Kidney (tissue), 13 donors: ENCODE measurements at regions not wholly inside any gene's neighbourhood (a gene's known extent, or its start where the extent isn't known, plus 50 kb on each side); places are given as distances from the start of the nearest gene placed in this dataset.
A peak's percentile ranks its signal among the peaks of the same experiment; 100 is the strongest.

Experiments
- DNase-seq, 5 donors: peaks; one replicate each; pipeline ENCODE4 v3.0.0-alpha.2; 2013 to 2020
- FAIRE-seq: peaks from 2 replicates; lab custom pipeline; 2012; peaks lifted over from hg19 to GRCh38; lab: Jason Lieb, UNC
- H3K27ac ChIP-seq, 2 donors: one replicate each; pipeline ENCODE4 v1.7.0; 2013; ENCODE audit warnings: low read depth in 2 of 2, low read length in 2 of 2, inconsistent platforms in 1 of 2
- H3K27me3 ChIP-seq: one replicate; pipeline ENCODE4 v1.7.1; 2013; ENCODE audit warnings: low read length, inconsistent platforms; ENCODE audit not compliant: control insufficient read depth, insufficient read depth
- H3K36me3 ChIP-seq, 3 donors: one replicate each; pipeline versions ENCODE4 v1.7.0 to v1.7.1; 2013; ENCODE audit warnings: low read length in 3 of 3, control low read depth in 1 of 3, inconsistent platforms in 1 of 3; ENCODE audit not compliant: insufficient read depth in 3 of 3, control insufficient read depth in 2 of 3
- H3K4me1 ChIP-seq, 3 donors: one replicate each; pipeline versions ENCODE4 v1.7.0 to v1.7.1; 2013; ENCODE audit warnings: low read length in 3 of 3, inconsistent platforms in 1 of 3, low read depth in 1 of 3; ENCODE audit not compliant: control insufficient read depth in 2 of 3, insufficient read depth in 2 of 3
- H3K4me3 ChIP-seq, 3 donors: one replicate each; pipeline versions ENCODE4 v1.7.0 to v1.8.1; 2013; ENCODE audit warnings: low read length in 3 of 3, control low read depth in 1 of 3, inconsistent platforms in 1 of 3
- H3K9ac ChIP-seq, 3 donors: one replicate each; pipeline versions ENCODE4 v1.7.0 to v1.7.1; 2013; ENCODE audit warnings: low read length in 3 of 3, control low read depth in 1 of 3, inconsistent platforms in 1 of 3
- H3K9me3 ChIP-seq, 3 donors: one replicate each; pipeline versions ENCODE4 v1.7.0 to v1.7.1; 2013; ENCODE audit warnings: low read length in 3 of 3, control low read depth in 1 of 3, inconsistent platforms in 1 of 3; ENCODE audit not compliant: control insufficient read depth in 2 of 3, insufficient read depth in 1 of 3
- intact Hi-C: fragments of 100-400 bp; cut with DNase I; formaldehyde crosslinking; loops from one replicate; pipeline ENCODE4 v1.11.1; 2022
- TF ChIP-seq, protein P1 (sequence below): IDR thresholded peaks from 3 replicates; pipeline ENCODE4 v1.5.1; 2012; ENCODE audit warnings: mild to moderate bottlenecking, moderate library complexity, borderline replicate concordance; ENCODE audit not compliant: insufficient read depth; ENCODE audit errors: extremely low read depth
- donor health status: control.
- donor health status: control.
- donor health status: control.
- donor health status: control.
- donor health status: control.
- donor health status: DM: yes; HTN: yes; CAD: no.
- donor health status: Normal renal cell carcinoma (clear cell type).

DNA sequence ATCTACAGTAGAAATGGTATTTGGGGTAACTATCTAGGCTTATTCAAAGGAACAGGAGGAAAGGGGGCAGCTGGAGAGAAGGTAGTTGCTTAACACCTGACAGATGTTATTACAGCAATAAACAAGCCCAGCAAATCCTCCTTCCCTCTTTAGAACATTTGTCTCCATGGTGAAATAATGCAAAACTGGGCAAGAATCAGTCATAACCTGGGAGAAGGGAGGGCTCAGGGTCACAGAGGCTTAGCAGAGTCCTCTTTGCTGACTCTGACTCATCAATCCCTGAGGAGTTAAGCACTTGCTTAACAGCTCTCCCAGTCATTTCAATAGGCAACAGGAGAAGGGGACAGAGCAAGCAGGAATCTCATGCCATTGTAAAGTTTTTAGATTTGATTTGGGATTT lies 230.3 kb downstream of the IBTK start:
- FAIRE-seq: no peak

DNA sequence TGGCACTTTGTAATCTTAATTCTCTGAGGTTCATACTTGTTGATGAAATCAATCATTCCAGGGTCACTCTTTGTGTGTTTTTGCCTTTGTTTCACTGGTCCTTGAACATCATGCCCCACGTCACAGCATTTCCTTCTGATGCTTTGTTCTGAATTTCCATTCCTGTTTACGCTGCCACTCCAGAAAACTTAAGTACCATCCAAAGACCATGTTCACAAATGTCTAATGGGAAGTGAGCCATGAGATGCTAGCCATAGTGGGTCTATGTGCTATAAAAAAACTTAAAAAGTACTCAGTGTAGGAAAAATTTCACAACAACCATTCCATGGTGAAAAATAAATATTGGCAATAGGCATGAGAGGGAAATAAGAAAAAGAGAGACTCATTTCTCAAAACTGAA lies 232.0 kb downstream of the IBTK start:
- H3K4me1 ChIP-seq: no peaks in the 10 kb centered on the region
- TF ChIP-seq, protein P1, sequence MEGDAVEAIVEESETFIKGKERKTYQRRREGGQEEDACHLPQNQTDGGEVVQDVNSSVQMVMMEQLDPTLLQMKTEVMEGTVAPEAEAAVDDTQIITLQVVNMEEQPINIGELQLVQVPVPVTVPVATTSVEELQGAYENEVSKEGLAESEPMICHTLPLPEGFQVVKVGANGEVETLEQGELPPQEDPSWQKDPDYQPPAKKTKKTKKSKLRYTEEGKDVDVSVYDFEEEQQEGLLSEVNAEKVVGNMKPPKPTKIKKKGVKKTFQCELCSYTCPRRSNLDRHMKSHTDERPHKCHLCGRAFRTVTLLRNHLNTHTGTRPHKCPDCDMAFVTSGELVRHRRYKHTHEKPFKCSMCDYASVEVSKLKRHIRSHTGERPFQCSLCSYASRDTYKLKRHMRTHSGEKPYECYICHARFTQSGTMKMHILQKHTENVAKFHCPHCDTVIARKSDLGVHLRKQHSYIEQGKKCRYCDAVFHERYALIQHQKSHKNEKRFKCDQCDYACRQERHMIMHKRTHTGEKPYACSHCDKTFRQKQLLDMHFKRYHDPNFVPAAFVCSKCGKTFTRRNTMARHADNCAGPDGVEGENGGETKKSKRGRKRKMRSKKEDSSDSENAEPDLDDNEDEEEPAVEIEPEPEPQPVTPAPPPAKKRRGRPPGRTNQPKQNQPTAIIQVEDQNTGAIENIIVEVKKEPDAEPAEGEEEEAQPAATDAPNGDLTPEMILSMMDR: no peak
- no peaks in the 10 kb centered on the region for H3K27me3 ChIP-seq
- no peak overlapping the region for H3K9ac ChIP-seq
- no peaks in the 10 kb centered on the region for H3K36me3 ChIP-seq
- no peaks in the 10 kb centered on the region for H3K9me3 ChIP-seq
- no peak for FAIRE-seq
- no peak overlapping the region for H3K27ac ChIP-seq
- intact Hi-C loops: no loop called here
- no peak for DNase-seq
- H3K4me3 ChIP-seq: no peak overlapping the region

More for the DNA sequence above, 230.3 kb downstream of the IBTK start:
- TF ChIP-seq, protein P1: no peak
- DNase-seq: no peak
- no peak overlapping the region for H3K27ac ChIP-seq
- no peaks in the 10 kb centered on the region for H3K27me3 ChIP-seq
- no peaks in the 10 kb centered on the region for H3K36me3 ChIP-seq
- intact Hi-C loops: no loop called here
- no peak overlapping the region for H3K4me3 ChIP-seq
- no peaks in the 10 kb centered on the region for H3K9me3 ChIP-seq
- no peaks in the 10 kb centered on the region for H3K4me1 ChIP-seq
- H3K9ac ChIP-seq: no peak overlapping the region

DNA sequence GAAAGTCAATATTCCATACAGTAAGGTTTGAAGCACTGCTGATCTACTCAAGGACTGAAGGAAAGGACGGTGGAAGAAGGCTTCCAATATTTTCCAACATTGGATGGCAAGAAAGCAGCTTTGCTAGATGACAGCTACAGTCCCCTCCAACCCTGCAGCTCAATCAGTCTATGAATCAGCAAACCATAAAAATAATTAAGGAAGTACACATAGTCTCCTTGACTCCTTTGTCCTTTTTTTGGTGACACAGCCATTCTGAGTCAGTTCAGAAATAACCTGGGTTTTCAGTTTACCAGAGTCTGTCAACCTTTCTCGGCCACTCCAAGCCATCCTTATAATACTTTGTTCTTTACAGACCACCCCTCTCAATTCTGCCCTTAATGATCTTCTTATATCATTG lies 232.5 kb downstream of the IBTK start:
- intact Hi-C loops: no loop called here
- H3K9ac ChIP-seq: no peak overlapping the region
- FAIRE-seq: no peak

More for the DNA sequence above, 232.5 kb downstream of the IBTK start:
- H3K9me3 ChIP-seq: no peaks in the 10 kb centered on the region
- TF ChIP-seq, protein P1: no peak
- no peaks in the 10 kb centered on the region for H3K27me3 ChIP-seq
- no peaks in the 10 kb centered on the region for H3K4me1 ChIP-seq
- H3K4me3 ChIP-seq: no peak overlapping the region
- H3K27ac ChIP-seq: peak overlapping the region in 1 of 2 donors; percentile 14
- DNase-seq: no peak
- no peaks in the 10 kb centered on the region for H3K36me3 ChIP-seq
